Uterus (tissue), 2 donors: ENCODE measurements at regions not wholly inside any gene's neighbourhood (a gene's known extent, or its start where the extent isn't known, plus 50 kb on each side); places are given as distances from the start of the nearest gene placed in this dataset.

ENCODE experiments used
- POLR2A ChIP-seq, 2 donors: fragments of 450-650 bp; IDR thresholded peaks; one replicate each; pipeline ENCODE4 v1.6.1; 2016; ENCODE audit warnings: antibody characterized with exemption in 2 of 2, mild to moderate bottlenecking in 1 of 2, moderate library complexity in 1 of 2
- TF ChIP-seq, protein P1 (sequence below), 4 experiments: fragments of 200-600 bp in 2 of 4; fragments of 450-650 bp in 2 of 4; sonication (generic) in 2 of 4; IDR thresholded peaks; one replicate each; pipeline ENCODE4 v1.5.1; 2016 to 2019; ENCODE audit warnings: antibody characterized with exemption in 4 of 4, mild to moderate bottlenecking in 2 of 4, moderate library complexity in 1 of 4

DNA sequence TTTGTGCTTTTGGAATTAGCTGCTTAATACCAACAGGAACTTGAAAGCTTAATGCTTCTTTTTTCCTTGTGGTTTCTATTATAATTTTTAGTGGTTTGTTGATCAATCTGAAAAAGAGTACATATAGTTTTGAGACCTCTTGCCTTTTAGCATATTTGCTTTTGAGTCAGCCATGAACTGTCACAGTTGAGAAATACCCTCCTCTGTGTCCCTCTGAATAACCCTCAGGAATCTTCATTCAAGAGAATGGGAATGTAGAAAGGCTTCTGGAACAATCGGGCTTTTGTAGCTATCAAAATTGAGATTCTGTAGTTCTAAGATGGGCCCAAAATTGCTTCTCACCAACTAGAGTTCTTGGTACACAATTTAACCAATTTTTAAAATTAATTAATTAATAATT lies 451.1 kb upstream of the TRIB2 start:
- TF ChIP-seq POLR2A (IDR thresholded peaks at IDR 0.05) = no peak
- TF ChIP-seq, protein P1, sequence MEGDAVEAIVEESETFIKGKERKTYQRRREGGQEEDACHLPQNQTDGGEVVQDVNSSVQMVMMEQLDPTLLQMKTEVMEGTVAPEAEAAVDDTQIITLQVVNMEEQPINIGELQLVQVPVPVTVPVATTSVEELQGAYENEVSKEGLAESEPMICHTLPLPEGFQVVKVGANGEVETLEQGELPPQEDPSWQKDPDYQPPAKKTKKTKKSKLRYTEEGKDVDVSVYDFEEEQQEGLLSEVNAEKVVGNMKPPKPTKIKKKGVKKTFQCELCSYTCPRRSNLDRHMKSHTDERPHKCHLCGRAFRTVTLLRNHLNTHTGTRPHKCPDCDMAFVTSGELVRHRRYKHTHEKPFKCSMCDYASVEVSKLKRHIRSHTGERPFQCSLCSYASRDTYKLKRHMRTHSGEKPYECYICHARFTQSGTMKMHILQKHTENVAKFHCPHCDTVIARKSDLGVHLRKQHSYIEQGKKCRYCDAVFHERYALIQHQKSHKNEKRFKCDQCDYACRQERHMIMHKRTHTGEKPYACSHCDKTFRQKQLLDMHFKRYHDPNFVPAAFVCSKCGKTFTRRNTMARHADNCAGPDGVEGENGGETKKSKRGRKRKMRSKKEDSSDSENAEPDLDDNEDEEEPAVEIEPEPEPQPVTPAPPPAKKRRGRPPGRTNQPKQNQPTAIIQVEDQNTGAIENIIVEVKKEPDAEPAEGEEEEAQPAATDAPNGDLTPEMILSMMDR (IDR thresholded peaks at IDR 0.05) = no peak
